ENCODE measurements at regions not wholly inside any gene's neighbourhood (a gene's known extent, or its start where the extent isn't known, plus 50 kb on each side); places are given as distances from the start of the nearest gene placed in this dataset.

GRCh38 chr2:176963568-176964287, 248.9 kb upstream of the HNRNPA3 start:
- Histone ChIP-seq H3K4me1 (ENCODE audit: insufficient read depth, low read length) (no peaks in the 10 kb centered on the region), H3K4me3 (ENCODE audit: insufficient read depth, low read length) (no peak overlapping the region)
- DNase-seq (ENCODE audit: insufficient read length, low spot score, missing footprints), result no peak

GRCh38 chr2:176967911-176968450, 244.6 kb upstream of the HNRNPA3 start:
- Histone ChIP-seq H3K36me3 (ENCODE audit: insufficient read depth, low read length) (no peaks in the 10 kb centered on the region), H3K9me3 (ENCODE audit: low read depth, low read length) (no peaks in the 10 kb centered on the region), H3K27me3 (ENCODE audit: insufficient read depth, low read length) (no peaks in the 10 kb centered on the region), H3K27ac (ENCODE audit: low read depth, low read length) (no peak overlapping the region), H3K4me1 (ENCODE audit: insufficient read depth, low read length) (no peaks in the 10 kb centered on the region), H2AFZ (ENCODE audit: low read length) (no peak overlapping the region), H4K20me1 (ENCODE audit: insufficient read depth, low read length) (no peaks in the 10 kb centered on the region), H3K79me2 (ENCODE audit: insufficient read depth, low read length) (no peaks in the 10 kb centered on the region), H3K4me2 (ENCODE audit: insufficient read depth, low read length) (no peak overlapping the region), H3K4me3 (ENCODE audit: insufficient read depth, low read length) (no peak overlapping the region)
- TF ChIP-seq CTCF (IDR thresholded peaks at IDR 0.05; ENCODE audit: extremely low read depth, low read depth, low read length), result no peak
- no peak for DNase-seq (ENCODE audit: insufficient read length, low spot score, missing footprints)

More at GRCh38 chr2:176963568-176964287, 248.9 kb upstream of the HNRNPA3 start:
- Histone ChIP-seq H3K27ac (ENCODE audit: low read depth, low read length) (no peak overlapping the region), H3K36me3 (ENCODE audit: insufficient read depth, low read length) (no peaks in the 10 kb centered on the region), H3K9me3 (ENCODE audit: low read depth, low read length) (no peaks in the 10 kb centered on the region), H4K20me1 (ENCODE audit: insufficient read depth, low read length) (no peaks in the 10 kb centered on the region), H3K27me3 (ENCODE audit: insufficient read depth, low read length) (no peaks in the 10 kb centered on the region), H3K79me2 (ENCODE audit: insufficient read depth, low read length) (no peaks in the 10 kb centered on the region), H2AFZ (ENCODE audit: low read length) (no peak overlapping the region), H3K4me2 (ENCODE audit: insufficient read depth, low read length) (no peak overlapping the region)
- no peak for TF ChIP-seq CTCF (IDR thresholded peaks at IDR 0.05; ENCODE audit: extremely low read depth, low read depth, low read length)

- Histone ChIP-seq H3K36me3 (ENCODE audit: insufficient read depth, low read length) (no peaks in the 10 kb centered on the region), H3K79me2 (ENCODE audit: insufficient read depth, low read length) (no peaks in the 10 kb centered on the region), H3K27ac (ENCODE audit: low read depth, low read length) (no peak overlapping the region), H2AFZ (ENCODE audit: low read length) (no peak overlapping the region), H4K20me1 (ENCODE audit: insufficient read depth, low read length) (no peaks in the 10 kb centered on the region), H3K9me3 (ENCODE audit: low read depth, low read length) (no peaks in the 10 kb centered on the region), H3K4me3 (ENCODE audit: insufficient read depth, low read length) (no peak overlapping the region), H3K4me2 (ENCODE audit: insufficient read depth, low read length) (no peak overlapping the region), H3K4me1 (ENCODE audit: insufficient read depth, low read length) (no peaks in the 10 kb centered on the region), H3K27me3 (ENCODE audit: insufficient read depth, low read length) (no peaks in the 10 kb centered on the region)
- TF ChIP-seq CTCF (IDR thresholded peaks at IDR 0.05; ENCODE audit: extremely low read depth, low read depth, low read length), result no peak
- DNase-seq (ENCODE audit: insufficient read length, low spot score, missing footprints), result no peak
Measured at GRCh38 chr2:176969642-176970359, 242.8 kb upstream of the HNRNPA3 start.
